Psoas muscle (tissue), 7 donors: ENCODE measurements at regions not wholly inside any gene's neighbourhood (a gene's known extent, or its start where the extent isn't known, plus 50 kb on each side); places are given as distances from the start of the nearest gene placed in this dataset.

Experiments used
- ATAC-seq, 4 donors: fragments of 200-7000 bp; cut with Tn5 transposase; one replicate each; pipeline ENCODE4 v1.9.1; 2020; ENCODE audit warnings: moderate library complexity in 3 of 4, mild to moderate bottlenecking in 2 of 4
- DNase-seq, 2 donors: peaks; one replicate each; pipeline ENCODE4 v3.0.0-alpha.2; 2020
- H3K27ac ChIP-seq: fragments of 200-600 bp; one replicate; pipeline ENCODE4 v1.8.0; 2022
- H3K27me3 ChIP-seq, 3 donors: fragments of 200-600 bp in 1 of 3; one replicate each; pipeline versions ENCODE4 v1.6.1 to v1.8.0; 2013 to 2022; ENCODE audit warnings: low read length in 2 of 3, mild to moderate bottlenecking in 2 of 3, moderate library complexity in 1 of 3; ENCODE audit not compliant: insufficient read depth in 3 of 3
- H3K36me3 ChIP-seq, 2 donors: fragments of 200-600 bp in 1 of 2; one replicate each; pipeline versions ENCODE4 v1.6.1 to v1.8.0; 2013 to 2022; ENCODE audit warnings: low read depth in 1 of 2, mild to moderate bottlenecking in 1 of 2, moderate library complexity in 1 of 2; ENCODE audit not compliant: insufficient read depth in 1 of 2
- H3K4me1 ChIP-seq: fragments of 200-600 bp; one replicate; pipeline ENCODE4 v1.8.0; 2022
- H3K4me3 ChIP-seq: fragments of 200-600 bp; one replicate; pipeline ENCODE4 v1.8.0; 2022; ENCODE audit warnings: mild to moderate bottlenecking
- H3K9me3 ChIP-seq: fragments of 200-600 bp; one replicate; pipeline ENCODE4 v1.8.0; 2022
- WGBS, 3 donors: extraction: QIAGEN DNeasy Blood & Tissue Kit; methylation state at CpG; one replicate each; pipeline versions ENCODE4 v1.1.6 to v1.1.7; 2013; 5-methylcytosine and 5-hydroxymethylcytosine counted together
- intact Hi-C, 2 donors: fragments of 100-400 bp; cut with DNase I; formaldehyde crosslinking; loops; one replicate each; pipeline versions ENCODE4 v1.11.0 to v1.14.2; 2022
- TF ChIP-seq, protein P1 (sequence below): fragments of 200-600 bp; IDR thresholded peaks from one replicate; pipeline ENCODE4 v1.8.0; 2022; ENCODE audit warnings: antibody characterized with exemption
- donor health status: healthy with polysubstance abuse.
- donor health status: DM: no; HTN: no; CAD: no; lungs with moderate emphysema.
- donor health status: Bipolar disorder and iron deficiency.
- donor health status: healthy.
- donor health status: DM: yes; HTN: yes; CAD: no.
- donor health status: DM: no; HTN: no; CAD: no.
- donor health status: DM: yes; HTN: yes; CAD: no.

DNA sequence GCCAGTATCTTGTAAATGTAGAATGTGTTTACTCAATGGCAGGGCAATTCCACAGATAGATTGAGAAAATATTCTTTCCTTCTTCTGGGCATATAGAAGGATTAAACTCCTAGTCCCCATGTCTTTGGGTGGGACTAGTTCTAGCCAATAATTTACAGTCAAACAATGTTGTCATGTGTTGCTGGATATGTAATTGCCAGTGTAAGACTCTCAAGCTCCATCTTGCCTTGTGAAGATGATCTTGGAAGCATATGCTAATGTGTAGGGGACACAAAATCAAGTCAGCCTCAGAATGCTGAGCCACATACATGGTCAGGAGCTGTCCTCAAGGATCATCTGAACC, 386.9 kb downstream of the CETN3 start:
- intact Hi-C loops, result no loop called here
- TF ChIP-seq, protein P1, sequence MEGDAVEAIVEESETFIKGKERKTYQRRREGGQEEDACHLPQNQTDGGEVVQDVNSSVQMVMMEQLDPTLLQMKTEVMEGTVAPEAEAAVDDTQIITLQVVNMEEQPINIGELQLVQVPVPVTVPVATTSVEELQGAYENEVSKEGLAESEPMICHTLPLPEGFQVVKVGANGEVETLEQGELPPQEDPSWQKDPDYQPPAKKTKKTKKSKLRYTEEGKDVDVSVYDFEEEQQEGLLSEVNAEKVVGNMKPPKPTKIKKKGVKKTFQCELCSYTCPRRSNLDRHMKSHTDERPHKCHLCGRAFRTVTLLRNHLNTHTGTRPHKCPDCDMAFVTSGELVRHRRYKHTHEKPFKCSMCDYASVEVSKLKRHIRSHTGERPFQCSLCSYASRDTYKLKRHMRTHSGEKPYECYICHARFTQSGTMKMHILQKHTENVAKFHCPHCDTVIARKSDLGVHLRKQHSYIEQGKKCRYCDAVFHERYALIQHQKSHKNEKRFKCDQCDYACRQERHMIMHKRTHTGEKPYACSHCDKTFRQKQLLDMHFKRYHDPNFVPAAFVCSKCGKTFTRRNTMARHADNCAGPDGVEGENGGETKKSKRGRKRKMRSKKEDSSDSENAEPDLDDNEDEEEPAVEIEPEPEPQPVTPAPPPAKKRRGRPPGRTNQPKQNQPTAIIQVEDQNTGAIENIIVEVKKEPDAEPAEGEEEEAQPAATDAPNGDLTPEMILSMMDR, result no peak
- no peak overlapping the region for H3K4me3 ChIP-seq
- H3K27me3 ChIP-seq, result no peaks in the 10 kb centered on the region
- H3K27ac ChIP-seq, result no peak overlapping the region
- ATAC-seq (no peak), DNase-seq (no peak)
- no peaks in the 10 kb centered on the region for H3K4me1 ChIP-seq
- no peaks in the 10 kb centered on the region for H3K36me3 ChIP-seq
- H3K9me3 ChIP-seq, result no peaks in the 10 kb centered on the region

DNA sequence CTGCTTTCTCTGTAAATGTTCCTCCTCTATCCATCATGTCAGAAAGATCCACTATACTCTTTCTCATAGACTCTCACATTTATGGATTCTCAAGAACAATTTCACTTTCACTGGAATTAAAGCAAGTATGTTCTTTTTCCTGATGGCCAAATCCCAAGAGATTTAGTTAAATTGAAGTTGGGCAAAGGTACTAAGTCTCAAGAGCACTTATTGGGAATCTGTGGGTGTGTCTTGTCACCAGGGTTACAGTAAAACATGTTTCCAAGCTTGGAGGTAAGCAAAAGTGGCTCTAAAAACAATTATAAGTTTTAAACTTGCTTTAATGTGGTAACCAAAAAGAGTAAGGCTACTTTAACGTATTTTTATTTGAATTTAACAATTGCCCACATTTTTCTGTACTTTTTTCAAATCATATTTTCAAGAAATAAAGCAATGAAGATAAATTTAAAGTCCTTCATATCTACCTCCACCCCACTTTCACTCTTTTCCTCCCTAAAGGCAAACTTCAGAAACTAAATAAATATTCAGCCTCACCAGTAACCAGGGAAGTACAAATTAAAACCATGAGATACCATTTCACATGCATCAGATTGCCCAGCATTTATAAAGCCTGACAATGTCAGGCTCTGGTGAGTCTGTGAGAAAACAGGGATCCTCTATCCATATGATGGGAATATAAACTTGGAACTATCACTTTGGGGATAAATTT, 387.4 kb downstream of the CETN3 start:
- no peak for ATAC-seq

DNA sequence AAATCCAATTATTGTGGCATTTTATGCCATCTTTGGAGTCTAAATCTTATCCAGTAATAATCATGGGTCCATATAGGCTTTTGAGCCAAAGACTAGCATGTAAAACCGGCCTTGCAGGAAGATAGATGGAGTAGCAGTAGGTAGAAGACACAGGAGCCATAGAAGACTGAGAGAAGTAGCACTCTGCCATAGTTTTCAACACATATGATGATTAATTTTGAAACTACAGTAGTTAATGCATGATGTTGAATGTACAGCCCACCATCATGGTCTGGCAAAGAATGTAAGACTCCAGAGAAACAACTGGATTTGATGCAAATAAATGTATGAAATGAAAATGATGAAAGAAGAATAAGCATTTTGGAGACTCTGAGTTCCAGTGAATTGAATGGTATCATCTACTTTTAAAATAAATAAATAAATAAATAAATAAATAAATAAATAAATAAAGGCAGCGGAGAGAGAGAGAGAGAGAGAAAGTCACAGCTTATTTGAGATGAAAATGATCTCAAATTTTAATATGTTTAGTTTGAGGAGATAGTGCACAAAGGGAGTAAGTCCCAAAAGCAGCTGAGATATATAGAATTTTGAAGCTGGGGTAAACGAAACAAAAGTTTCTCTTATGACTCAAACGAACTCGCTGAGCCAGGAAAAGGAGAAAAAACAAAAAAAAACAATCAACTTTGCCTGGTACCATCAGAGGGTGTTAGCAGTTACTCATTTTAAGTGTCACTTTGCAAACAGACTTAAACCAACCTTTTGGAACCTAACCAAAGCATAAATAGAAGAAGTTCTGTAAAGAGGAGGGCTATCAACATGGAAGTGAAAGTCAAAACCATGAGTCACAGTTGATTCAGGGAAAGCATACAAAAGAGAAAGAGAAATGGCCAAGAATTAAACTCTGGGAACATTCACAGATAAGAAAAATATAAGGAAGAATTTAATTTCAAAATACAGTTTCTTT, 388.7 kb downstream of the CETN3 start:
- Histone ChIP-seq H3K4me3 (peak overlapping the region; percentile 35), H3K27me3 (no peaks in the 10 kb centered on the region), H3K36me3 (no peaks in the 10 kb centered on the region), H3K4me1 (no peaks in the 10 kb centered on the region), H3K9me3 (no peaks in the 10 kb centered on the region), H3K27ac (no peak overlapping the region)
- TF ChIP-seq, protein P1, result no peak
- DNase-seq (no peak), ATAC-seq (no peak)
- WGBS, 3 donors, result 77 to 89% (median 88%) methylated on average over 5 of the region's 5 CpGs
- intact Hi-C loops, result no loop called here

More for the DNA sequence above, 387.4 kb downstream of the CETN3 start:
- WGBS, 3 donors, result 81 to 90% (median 83%) methylated on average over 1 of the region's 1 CpG
- Histone ChIP-seq H3K4me1 (no peaks in the 10 kb centered on the region), H3K36me3 (no peaks in the 10 kb centered on the region), H3K9me3 (no peaks in the 10 kb centered on the region), H3K27ac (no peak overlapping the region), H3K4me3 (no peak overlapping the region), H3K27me3 (no peaks in the 10 kb centered on the region)
- DNase-seq, result no peak
- TF ChIP-seq, protein P1, result no peak
- intact Hi-C loops, result no loop called here

DNA sequence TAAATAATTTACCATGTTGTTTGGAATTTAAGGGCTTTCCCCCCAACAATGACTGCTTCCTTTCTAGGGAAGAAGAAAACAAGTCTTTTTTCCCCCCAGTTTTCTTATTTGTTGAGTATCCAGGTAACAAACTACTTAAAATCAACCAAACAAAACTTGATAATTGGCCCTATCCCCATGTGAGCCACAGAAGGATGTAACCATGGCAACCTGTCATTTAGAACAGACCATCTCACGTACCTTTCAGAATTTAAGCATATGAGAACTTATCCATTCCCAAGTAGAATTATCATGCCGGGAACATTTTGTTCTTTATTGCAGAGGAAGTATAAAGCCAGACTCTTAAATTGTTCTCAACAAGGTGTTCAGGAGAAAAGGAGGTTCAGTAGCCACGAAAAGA, 392.3 kb downstream of the CETN3 start:
- no peaks in the 10 kb centered on the region for H3K9me3 ChIP-seq
- no peak overlapping the region for H3K4me3 ChIP-seq
- DNase-seq (no peak), ATAC-seq (no peak)
- WGBS, 3 donors, result 65 to 88% (median 70%) methylated on average over 3 of the region's 3 CpGs
- H3K36me3 ChIP-seq, result no peaks in the 10 kb centered on the region
- TF ChIP-seq, protein P1, result no peak
- H3K27ac ChIP-seq, result no peak overlapping the region
- H3K27me3 ChIP-seq, result no peaks in the 10 kb centered on the region
- no peaks in the 10 kb centered on the region for H3K4me1 ChIP-seq
- intact Hi-C loops, result no loop called here
